ENCODE measurements at regions not wholly inside any gene's neighbourhood (a gene's known extent, or its start where the extent isn't known, plus 50 kb on each side); places are given as distances from the start of the nearest gene placed in this dataset.

- H3K27me3 Mint-ChIP-seq, result peaks cover 3% of the 10 kb centered on the region
- H3K9me3 Mint-ChIP-seq, result no peaks in the 10 kb centered on the region
- H3K36me3 Mint-ChIP-seq (ENCODE audit: low read depth), result no peaks in the 10 kb centered on the region
- DNase-seq, result no peak
- no peak overlapping the region for H3K27ac Mint-ChIP-seq
- H3K4me3 Mint-ChIP-seq, result no peak overlapping the region
- H3K4me1 Mint-ChIP-seq (ENCODE audit: low read depth), result no peaks in the 10 kb centered on the region
Observed at GRCh38 chr1:118249641-118250040, 64.6 kb upstream of the SPAG17 start.

- H3K36me3 Mint-ChIP-seq (ENCODE audit: low read depth), result no peaks in the 10 kb centered on the region
- H3K4me1 Mint-ChIP-seq (ENCODE audit: low read depth), result no peaks in the 10 kb centered on the region
- H3K4me3 Mint-ChIP-seq, result no peak overlapping the region
- H3K27me3 Mint-ChIP-seq, result no peaks in the 10 kb centered on the region
- DNase-seq, result no peak
- H3K27ac Mint-ChIP-seq, result no peak overlapping the region
- no peaks in the 10 kb centered on the region for H3K9me3 Mint-ChIP-seq
Observed at GRCh38 chr1:118247593-118247992, 62.6 kb upstream of the SPAG17 start.

GRCh38 chr1:118246646-118247045 is 61.6 kb upstream of the SPAG17 start:
- H3K27ac Mint-ChIP-seq, result no peak overlapping the region
- no peaks in the 10 kb centered on the region for H3K4me1 Mint-ChIP-seq (ENCODE audit: low read depth)
- H3K9me3 Mint-ChIP-seq, result no peaks in the 10 kb centered on the region
- no peaks in the 10 kb centered on the region for H3K27me3 Mint-ChIP-seq
- no peaks in the 10 kb centered on the region for H3K36me3 Mint-ChIP-seq (ENCODE audit: low read depth)
- H3K4me3 Mint-ChIP-seq, result no peak overlapping the region
- DNase-seq, result no peak

- Mint-ChIP-seq H3K36me3 (ENCODE audit: low read depth) (no peaks in the 10 kb centered on the region), H3K27ac (no peak overlapping the region), H3K9me3 (peaks cover 10% of the 10 kb centered on the region), H3K4me3 (no peak overlapping the region), H3K27me3 (no peaks in the 10 kb centered on the region), H3K4me1 (ENCODE audit: low read depth) (no peaks in the 10 kb centered on the region)
- no peak for DNase-seq
Observed at GRCh38 chr1:118244194-118244593, 59.2 kb upstream of the SPAG17 start.

GRCh38 chr1:118243269-118243668 is 58.2 kb upstream of the SPAG17 start:
- Mint-ChIP-seq H3K27me3 (no peaks in the 10 kb centered on the region), H3K4me3 (no peak overlapping the region), H3K27ac (no peak overlapping the region), H3K9me3 (peaks cover 12% of the 10 kb centered on the region), H3K4me1 (ENCODE audit: low read depth) (no peaks in the 10 kb centered on the region), H3K36me3 (ENCODE audit: low read depth) (no peaks in the 10 kb centered on the region)
- no peak for DNase-seq
